NT2/D1 (cell line): ENCODE measurements at regions not wholly inside any gene's neighbourhood (a gene's known extent, or its start where the extent isn't known, plus 50 kb on each side); places are given as distances from the start of the nearest gene placed in this dataset.

Source experiments
- SUZ12 ChIP-seq: IDR thresholded peaks from 2 replicates; pipeline ENCODE4 v1.6.1; 2011; ENCODE audit not compliant: insufficient read length, insufficient read depth; ENCODE audit errors: extremely low read depth
- YY1 ChIP-seq: IDR thresholded peaks from 2 replicates; pipeline ENCODE4 v1.6.1; 2011; ENCODE audit not compliant: insufficient read length, insufficient read depth

GRCh38 chr22:19599004-19599403, 74.8 kb upstream of the CLDN5 start:
- no peak for TF ChIP-seq YY1
- TF ChIP-seq SUZ12 = no peak
